Ovary (tissue), 3 donors: ENCODE measurements at regions not wholly inside any gene's neighbourhood (a gene's known extent, or its start where the extent isn't known, plus 50 kb on each side); places are given as distances from the start of the nearest gene placed in this dataset.

Experiments used
- EP300 ChIP-seq: sonication (generic); formaldehyde crosslinking; IDR thresholded peaks from one replicate; pipeline ENCODE4 v1.6.1; 2017; ENCODE audit warnings: antibody characterized with exemption
- POLR2A ChIP-seq: fragments of 450-650 bp; IDR thresholded peaks from one replicate; pipeline ENCODE4 v1.6.1; 2017; ENCODE audit warnings: antibody characterized with exemption, mild to moderate bottlenecking, moderate library complexity
- TF ChIP-seq, protein P1 (sequence below), 3 donors: fragments of 450-650 bp in 2 of 3; fragments of 200-600 bp in 1 of 3; IDR thresholded peaks; one replicate each; pipeline versions ENCODE4 v1.5.1 to v1.8.0; 2016 to 2022; ENCODE audit warnings: antibody characterized with exemption in 3 of 3, mild to moderate bottlenecking in 1 of 3
- donor health status: DM: no; HTN: no; CAD: no.

DNA sequence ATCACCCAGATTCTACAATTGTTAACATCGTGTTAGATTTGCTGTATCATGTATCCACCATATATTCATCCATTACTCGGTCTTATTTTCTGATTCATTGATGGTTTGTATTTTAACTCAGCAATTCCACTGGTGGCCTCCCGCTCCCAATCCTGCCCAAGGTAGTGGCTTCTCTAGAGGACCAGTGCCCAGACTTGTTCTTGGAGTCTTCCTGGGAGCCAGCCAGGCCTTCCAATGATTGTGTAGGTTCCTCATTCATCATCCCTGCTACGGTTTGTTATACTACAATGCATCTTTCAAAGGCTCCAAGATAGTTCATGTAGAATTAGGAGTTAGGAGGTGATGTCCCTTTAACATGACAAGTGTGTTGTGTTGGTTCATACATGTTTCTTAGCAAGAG lies 451.1 kb downstream of the SETD4 start:
- TF ChIP-seq, protein P1, sequence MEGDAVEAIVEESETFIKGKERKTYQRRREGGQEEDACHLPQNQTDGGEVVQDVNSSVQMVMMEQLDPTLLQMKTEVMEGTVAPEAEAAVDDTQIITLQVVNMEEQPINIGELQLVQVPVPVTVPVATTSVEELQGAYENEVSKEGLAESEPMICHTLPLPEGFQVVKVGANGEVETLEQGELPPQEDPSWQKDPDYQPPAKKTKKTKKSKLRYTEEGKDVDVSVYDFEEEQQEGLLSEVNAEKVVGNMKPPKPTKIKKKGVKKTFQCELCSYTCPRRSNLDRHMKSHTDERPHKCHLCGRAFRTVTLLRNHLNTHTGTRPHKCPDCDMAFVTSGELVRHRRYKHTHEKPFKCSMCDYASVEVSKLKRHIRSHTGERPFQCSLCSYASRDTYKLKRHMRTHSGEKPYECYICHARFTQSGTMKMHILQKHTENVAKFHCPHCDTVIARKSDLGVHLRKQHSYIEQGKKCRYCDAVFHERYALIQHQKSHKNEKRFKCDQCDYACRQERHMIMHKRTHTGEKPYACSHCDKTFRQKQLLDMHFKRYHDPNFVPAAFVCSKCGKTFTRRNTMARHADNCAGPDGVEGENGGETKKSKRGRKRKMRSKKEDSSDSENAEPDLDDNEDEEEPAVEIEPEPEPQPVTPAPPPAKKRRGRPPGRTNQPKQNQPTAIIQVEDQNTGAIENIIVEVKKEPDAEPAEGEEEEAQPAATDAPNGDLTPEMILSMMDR (IDR thresholded peaks at IDR 0.05) = no peak
- no peak for TF ChIP-seq POLR2A
- no peak for TF ChIP-seq EP300
